ENCODE measurements at regions not wholly inside any gene's neighbourhood (a gene's known extent, or its start where the extent isn't known, plus 50 kb on each side); places are given as distances from the start of the nearest gene placed in this dataset.

- Mint-ChIP-seq H3K9me3 (ENCODE audit: low read depth) (no peaks in the 10 kb centered on the region), H3K27me3 (peaks cover 12% of the 10 kb centered on the region)
Observed at GRCh38 chr2:12176623-12177454, 430.4 kb downstream of the LPIN1 start.

GRCh38 chr2:12177455-12178288, 431.2 kb downstream of the LPIN1 start:
- DNase-seq (ENCODE audit: low spot score, unreplicated experiment), result no peak
- Mint-ChIP-seq H3K27me3 (peaks cover 12% of the 10 kb centered on the region), H3K9me3 (ENCODE audit: low read depth) (no peaks in the 10 kb centered on the region), H3K36me3 (ENCODE audit: insufficient read depth) (no peaks in the 10 kb centered on the region), H3K4me1 (ENCODE audit: low read depth) (no peaks in the 10 kb centered on the region), H3K4me3 (ENCODE audit: low read depth) (no peak overlapping the region), H3K27ac (no peak overlapping the region)
- no peak for TF ChIP-seq CTCF (IDR thresholded peaks at IDR 0.05; ENCODE audit: unreplicated experiment)

More at GRCh38 chr2:12176623-12177454, 430.4 kb downstream of the LPIN1 start:
- Mint-ChIP-seq H3K4me1 (ENCODE audit: low read depth) (no peaks in the 10 kb centered on the region), H3K4me3 (ENCODE audit: low read depth) (no peak overlapping the region), H3K27ac (no peak overlapping the region), H3K36me3 (ENCODE audit: insufficient read depth) (no peaks in the 10 kb centered on the region)
- TF ChIP-seq CTCF (IDR thresholded peaks at IDR 0.05; ENCODE audit: unreplicated experiment), result no peak
- no peak for DNase-seq (ENCODE audit: low spot score, unreplicated experiment)

- H3K27me3 Mint-ChIP-seq, result peaks cover 12% of the 10 kb centered on the region
- no peak for DNase-seq (ENCODE audit: low spot score, unreplicated experiment)
- TF ChIP-seq CTCF (IDR thresholded peaks at IDR 0.05; ENCODE audit: unreplicated experiment), result no peak
- H3K27ac Mint-ChIP-seq, result no peak overlapping the region
- H3K36me3 Mint-ChIP-seq (ENCODE audit: insufficient read depth), result no peaks in the 10 kb centered on the region
- H3K4me1 Mint-ChIP-seq (ENCODE audit: low read depth), result no peaks in the 10 kb centered on the region
- no peak overlapping the region for H3K4me3 Mint-ChIP-seq (ENCODE audit: low read depth)
- H3K9me3 Mint-ChIP-seq (ENCODE audit: low read depth), result no peaks in the 10 kb centered on the region
Observed at GRCh38 chr2:12178289-12179080, 432.1 kb downstream of the LPIN1 start.

- no peak overlapping the region for H3K27ac Mint-ChIP-seq
- no peak for DNase-seq (ENCODE audit: low spot score, unreplicated experiment)
- H3K4me1 Mint-ChIP-seq (ENCODE audit: low read depth), result no peaks in the 10 kb centered on the region
- no peaks in the 10 kb centered on the region for H3K9me3 Mint-ChIP-seq (ENCODE audit: low read depth)
- H3K27me3 Mint-ChIP-seq, result peaks cover 12% of the 10 kb centered on the region
- no peak overlapping the region for H3K4me3 Mint-ChIP-seq (ENCODE audit: low read depth)
- H3K36me3 Mint-ChIP-seq (ENCODE audit: insufficient read depth), result no peaks in the 10 kb centered on the region
- TF ChIP-seq CTCF (IDR thresholded peaks at IDR 0.05; ENCODE audit: unreplicated experiment), result no peak
Observed at GRCh38 chr2:12180031-12180430, 433.6 kb downstream of the LPIN1 start.

All from progenitor cell of endocrine pancreas (in vitro differentiated cells).